Hematopoietic multipotent progenitor cell treated with erythropoietin and hydrocortisone succinate and interleukin-3 and kit ligand, for 17 days (in vitro differentiated cells): ENCODE measurements at regions not wholly inside any gene's neighbourhood (a gene's known extent, or its start where the extent isn't known, plus 50 kb on each side); places are given as distances from the start of the nearest gene placed in this dataset.

ENCODE experiments used
- DNase-seq: peaks from one replicate; pipeline ENCODE4 v3.0.0-alpha.2; 2015; ENCODE audit warnings: low spot score

- DNase-seq: no peak
Observed at GRCh38 chr1:10897981-10898728, 101.7 kb upstream of the CASZ1 start.

- no peak for DNase-seq
Observed at GRCh38 chr1:10898921-10899320, 102.5 kb upstream of the CASZ1 start.

- no peak for DNase-seq
Observed at GRCh38 chr1:10899490-10900250, 103.2 kb upstream of the CASZ1 start.

- no peak for DNase-seq
Observed at GRCh38 chr1:10900251-10900651, 103.8 kb upstream of the CASZ1 start.

GRCh38 chr1:10900691-10901090, 104.2 kb upstream of the CASZ1 start:
- no peak for DNase-seq

GRCh38 chr1:10901091-10901890, 104.8 kb upstream of the CASZ1 start:
- DNase-seq: no peak

GRCh38 chr1:10901891-10902805, 105.7 kb upstream of the CASZ1 start:
- DNase-seq: no peak

- DNase-seq: no peak
Observed at GRCh38 chr1:10903421-10903820, 107.0 kb upstream of the CASZ1 start.

- no peak for DNase-seq
Observed at GRCh38 chr1:10903821-10904220, 107.4 kb upstream of the CASZ1 start.

GRCh38 chr1:10904396-10905358, 107.8 kb upstream of the TARDBP start:
- no peak for DNase-seq

GRCh38 chr1:10905841-10906655, 106.4 kb upstream of the TARDBP start:
- no peak for DNase-seq

- DNase-seq: no peak
Observed at GRCh38 chr1:10906866-10907519, 105.5 kb upstream of the TARDBP start.

- DNase-seq: no peak
Observed at GRCh38 chr1:10908266-10908665, 104.2 kb upstream of the TARDBP start.

GRCh38 chr1:10909697-10910680, 102.5 kb upstream of the TARDBP start:
- DNase-seq: no peak

GRCh38 chr1:10910681-10911489, 101.6 kb upstream of the TARDBP start:
- DNase-seq: no peak

- DNase-seq: no peak
Observed at GRCh38 chr1:10911490-10912166, 100.8 kb upstream of the TARDBP start.
